Gastrocnemius medialis (tissue), 4 donors: ENCODE measurements at regions not wholly inside any gene's neighbourhood (a gene's known extent, or its start where the extent isn't known, plus 50 kb on each side); places are given as distances from the start of the nearest gene placed in this dataset.

Experiments
- ATAC-seq, 2 donors: fragments of 150-250 bp; one replicate each; pipeline ENCODE4 v1.9.1; 2016
- DNase-seq, 2 donors: peaks; one replicate each; pipeline ENCODE4 v3.0.0-alpha.2; 2019
- H3K27ac ChIP-seq, 4 donors: fragments of 200-600 bp; sonication (generic); 1 replicate in 1 of 4; 2 replicates in 3 of 4; pipeline ENCODE4 v1.5.1; 2016 to 2018; ENCODE audit warnings: mild to moderate bottlenecking in 2 of 4, moderate library complexity in 1 of 4
- H3K27me3 ChIP-seq, 3 donors: fragments of 200-600 bp; sonication (generic) in 2 of 3; 1 replicate in 1 of 3; 2 replicates in 2 of 3; pipeline versions ENCODE4 v1.5.1 to v1.6.0; 2016 to 2019; ENCODE audit warnings: mild to moderate bottlenecking in 1 of 3, moderate library complexity in 1 of 3
- H3K36me3 ChIP-seq, 2 donors: fragments of 200-600 bp; sonication (generic) in 1 of 2; one replicate each; pipeline ENCODE4 v1.5.1; 2017 to 2018
- H3K4me1 ChIP-seq, 2 donors: fragments of 200-600 bp; sonication (generic) in 1 of 2; one replicate each; pipeline ENCODE4 v1.5.1; 2016 to 2017; ENCODE audit warnings: mild to moderate bottlenecking in 2 of 2
- H3K4me3 ChIP-seq, 4 donors: fragments of 200-600 bp; sonication (generic) in 3 of 4; 1 replicate in 1 of 4; 2 replicates in 3 of 4; pipeline ENCODE4 v1.5.1; 2016 to 2019; ENCODE audit warnings: mild to moderate bottlenecking in 2 of 4
- H3K9me3 ChIP-seq, 3 donors: fragments of 200-600 bp; sonication (generic) in 2 of 3; 1 replicate in 1 of 3; 2 replicates in 2 of 3; pipeline ENCODE4 v1.5.1; 2016 to 2019
- POLR2A ChIP-seq, 2 donors: fragments of 450-650 bp; IDR thresholded peaks; one replicate each; pipeline ENCODE4 v1.6.1; 2017; ENCODE audit warnings: antibody characterized with exemption in 2 of 2, mild to moderate bottlenecking in 2 of 2, moderate library complexity in 2 of 2
- in situ Hi-C, 4 donors: fragments of 200-750 bp; cut with MboI; loops; one replicate each; pipeline versions ENCODE4 v1.15.0 to v1.8.0; 2017; ENCODE audit warnings: low sequenced_read_pairs in 4 of 4
- intact Hi-C: fragments of 100-400 bp; cut with DNase I; formaldehyde crosslinking; loops from one replicate; pipeline ENCODE4 v1.15.1; 2023; ENCODE audit warnings: low total_unique reads
- TF ChIP-seq, protein P1 (sequence below), 5 experiments: fragments of 450-650 bp in 3 of 5; fragments of 200-600 bp in 2 of 5; sonication (generic) in 2 of 5; IDR thresholded peaks in 4 of 5; conservative IDR thresholded peaks in 1 of 5; 1 replicate in 4 of 5; 2 replicates in 1 of 5; pipeline ENCODE4 v1.5.1; 2016 to 2019; ENCODE audit warnings: antibody characterized with exemption in 5 of 5, mild to moderate bottlenecking in 3 of 5, moderate library complexity in 3 of 5

- no peaks in the 10 kb centered on the region for H3K27me3 ChIP-seq
- no peak overlapping the region for H3K4me3 ChIP-seq
- TF ChIP-seq, protein P1, sequence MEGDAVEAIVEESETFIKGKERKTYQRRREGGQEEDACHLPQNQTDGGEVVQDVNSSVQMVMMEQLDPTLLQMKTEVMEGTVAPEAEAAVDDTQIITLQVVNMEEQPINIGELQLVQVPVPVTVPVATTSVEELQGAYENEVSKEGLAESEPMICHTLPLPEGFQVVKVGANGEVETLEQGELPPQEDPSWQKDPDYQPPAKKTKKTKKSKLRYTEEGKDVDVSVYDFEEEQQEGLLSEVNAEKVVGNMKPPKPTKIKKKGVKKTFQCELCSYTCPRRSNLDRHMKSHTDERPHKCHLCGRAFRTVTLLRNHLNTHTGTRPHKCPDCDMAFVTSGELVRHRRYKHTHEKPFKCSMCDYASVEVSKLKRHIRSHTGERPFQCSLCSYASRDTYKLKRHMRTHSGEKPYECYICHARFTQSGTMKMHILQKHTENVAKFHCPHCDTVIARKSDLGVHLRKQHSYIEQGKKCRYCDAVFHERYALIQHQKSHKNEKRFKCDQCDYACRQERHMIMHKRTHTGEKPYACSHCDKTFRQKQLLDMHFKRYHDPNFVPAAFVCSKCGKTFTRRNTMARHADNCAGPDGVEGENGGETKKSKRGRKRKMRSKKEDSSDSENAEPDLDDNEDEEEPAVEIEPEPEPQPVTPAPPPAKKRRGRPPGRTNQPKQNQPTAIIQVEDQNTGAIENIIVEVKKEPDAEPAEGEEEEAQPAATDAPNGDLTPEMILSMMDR (IDR thresholded peaks at IDR 0.05 in 4 of 5, conservative IDR thresholded peaks at IDR 0.05 in 1 of 5), result no peak
- TF ChIP-seq POLR2A (IDR thresholded peaks at IDR 0.05), result no peak
- intact Hi-C loops, result no loop called here
- H3K27ac ChIP-seq, result no peak overlapping the region
- H3K4me1 ChIP-seq, result no peaks in the 10 kb centered on the region
- DNase-seq (no peak), ATAC-seq (no peak)
- H3K36me3 ChIP-seq, result no peaks in the 10 kb centered on the region
- in situ Hi-C loops, result loop anchor here in 3 of 4 donors (25.0 kb wide), 3 partner anchors 888 to 1088 kb away; no protein-coding TSS in a partner anchor
- H3K9me3 ChIP-seq, result no peaks in the 10 kb centered on the region
These were observed 144.4 kb downstream of the ZNF674 start for GRCh38 chrX:46400530-46401443.

GRCh38 chrX:46398874-46399273 lies 146.3 kb downstream of the ZNF674 start:
- DNase-seq (no peak), ATAC-seq (no peak)
- H3K9me3 ChIP-seq, result no peaks in the 10 kb centered on the region
- intact Hi-C loops, result no loop called here
- H3K36me3 ChIP-seq, result no peaks in the 10 kb centered on the region
- no peak overlapping the region for H3K4me3 ChIP-seq
- TF ChIP-seq POLR2A (IDR thresholded peaks at IDR 0.05), result no peak
- TF ChIP-seq, protein P1 (IDR thresholded peaks at IDR 0.05 in 4 of 5, conservative IDR thresholded peaks at IDR 0.05 in 1 of 5), result no peak
- H3K27me3 ChIP-seq, result no peaks in the 10 kb centered on the region
- no peaks in the 10 kb centered on the region for H3K4me1 ChIP-seq
- in situ Hi-C loops, result no loop called here
- no peak overlapping the region for H3K27ac ChIP-seq

DNA sequence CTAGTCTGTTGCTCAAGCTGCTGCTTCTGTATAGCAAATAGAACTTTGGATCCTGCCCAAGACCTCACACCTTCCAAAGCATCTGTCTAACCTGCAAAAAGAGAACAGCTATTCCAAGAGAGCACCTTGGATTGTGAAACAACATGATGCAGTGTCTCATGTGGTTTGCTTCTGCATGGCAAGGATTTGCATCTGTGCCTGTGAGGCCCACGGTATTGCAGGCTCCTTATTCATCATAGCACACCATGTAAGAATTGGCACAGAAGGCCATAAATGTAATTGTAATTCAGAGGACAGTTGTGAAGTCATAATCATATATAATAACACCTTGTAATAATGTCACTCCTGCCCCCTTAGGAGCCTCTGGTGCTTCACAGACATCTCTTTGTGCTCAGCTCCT lies 147.1 kb downstream of the ZNF674 start:
- TF ChIP-seq, protein P1 (IDR thresholded peaks at IDR 0.05 in 4 of 5, conservative IDR thresholded peaks at IDR 0.05 in 1 of 5), result no peak
- TF ChIP-seq POLR2A (IDR thresholded peaks at IDR 0.05), result no peak
- H3K27me3 ChIP-seq, result no peaks in the 10 kb centered on the region
- intact Hi-C loops, result no loop called here
- no peaks in the 10 kb centered on the region for H3K9me3 ChIP-seq
- no peak overlapping the region for H3K4me3 ChIP-seq
- no peaks in the 10 kb centered on the region for H3K36me3 ChIP-seq
- in situ Hi-C loops, result no loop called here
- H3K4me1 ChIP-seq, result no peaks in the 10 kb centered on the region
- ATAC-seq, result no peak
- no peak overlapping the region for H3K27ac ChIP-seq
- no peak for DNase-seq

GRCh38 chrX:46386511-46386910 lies 158.7 kb downstream of the ZNF674 start:
- no peaks in the 10 kb centered on the region for H3K9me3 ChIP-seq
- no peaks in the 10 kb centered on the region for H3K27me3 ChIP-seq
- DNase-seq, result no peak
- H3K4me3 ChIP-seq, result no peak overlapping the region
- in situ Hi-C loops (no loop called here), intact Hi-C loops (no loop called here)
- H3K27ac ChIP-seq, result no peak overlapping the region
- ATAC-seq, result no peak
- H3K4me1 ChIP-seq, result no peaks in the 10 kb centered on the region
- TF ChIP-seq, protein P1 (IDR thresholded peaks at IDR 0.05 in 4 of 5, conservative IDR thresholded peaks at IDR 0.05 in 1 of 5), result no peak
- no peak for TF ChIP-seq POLR2A (IDR thresholded peaks at IDR 0.05)
- no peaks in the 10 kb centered on the region for H3K36me3 ChIP-seq
